ENCODE measurements at regions not wholly inside any gene's neighbourhood (a gene's known extent, or its start where the extent isn't known, plus 50 kb on each side); places are given as distances from the start of the nearest gene placed in this dataset.

- TF ChIP-seq BRCA1 (IDR thresholded peaks at IDR 0.05; ENCODE audit: low read depth, low read length) (no peak), ZBTB33 (IDR thresholded peaks at IDR 0.05) (no peak), EGR1 (IDR thresholded peaks at IDR 0.05; ENCODE audit: borderline replicate concordance in 1 of 2, low read depth in 2 of 2, low read length in 2 of 2) (no peak), YY1 (IDR thresholded peaks at IDR 0.05; ENCODE audit: low read depth, low read length) (no peak)
Measured at GRCh38 chr2:49798570-49798969, 644.3 kb upstream of the FSHR start.
